HCT116 (cell line): ENCODE measurements at regions not wholly inside any gene's neighbourhood (a gene's known extent, or its start where the extent isn't known, plus 50 kb on each side); places are given as distances from the start of the nearest gene placed in this dataset.

Experiments used
- CTCF ChIP-seq, 3 experiments: fragments of 200-600 bp in 1 of 3; sonication (generic) in 1 of 3; IDR thresholded peaks in 2 of 3; conservative IDR thresholded peaks in 1 of 3; 2 replicates each; pipeline ENCODE4 v1.5.1; 2012 to 2017; ENCODE audit warnings: low read depth in 2 of 3, low read length in 2 of 3, antibody characterized with exemption in 1 of 3, borderline replicate concordance in 1 of 3, control low read depth in 1 of 3, mild to moderate bottlenecking in 1 of 3, mixed read lengths in 1 of 3, mixed run types in 1 of 3, moderate library complexity in 1 of 3; ENCODE audit not compliant: insufficient read depth in 1 of 3
- POLR2A ChIP-seq: IDR thresholded peaks from 2 replicates; pipeline ENCODE4 v1.7.0; 2011; ENCODE audit warnings: borderline replicate concordance; ENCODE audit not compliant: insufficient read depth, insufficient read length; ENCODE audit errors: extremely low read depth
- RAD21 ChIP-seq: IDR thresholded peaks from 2 replicates; pipeline ENCODE4 v1.6.1; 2012; ENCODE audit warnings: low read depth, mild to moderate bottlenecking
- ZNF274 ChIP-seq: fragments of 200-500 bp; sonication (Bioruptor generic); IDR thresholded peaks from 2 replicates; pipeline ENCODE4 v1.6.1; 2014; ENCODE audit warnings: mild to moderate bottlenecking, low read depth, low read length, inconsistent platforms

GRCh38 chr5:98402130-98402529, 371.3 kb upstream of the RGMB start:
- no peak for TF ChIP-seq CTCF (IDR thresholded peaks at IDR 0.05 in 2 of 3, conservative IDR thresholded peaks at IDR 0.05 in 1 of 3; ENCODE audit: borderline replicate concordance in 1 of 3, insufficient read depth in 1 of 3, low read depth in 2 of 3, low read length in 2 of 3)
- no peak for TF ChIP-seq ZNF274
- no peak for TF ChIP-seq POLR2A
- no peak for TF ChIP-seq RAD21
